HCT116 (cell line): ENCODE measurements at regions not wholly inside any gene's neighbourhood (a gene's known extent, or its start where the extent isn't known, plus 50 kb on each side); places are given as distances from the start of the nearest gene placed in this dataset.

Experiments used
- ATAC-seq: fragments of 200-7000 bp; cut with Tn5 transposase; 2 replicates; pipeline ENCODE4 v1.9.1; 2020; ENCODE audit warnings: mild to moderate bottlenecking, moderate library complexity
- BruUV-seq: library from RNA; stranded (reverse); fragments of 400-500 nt; replicated peaks from 2 replicates; lab custom pipeline; 2021; lab: Mats Ljungman, UMichigan
- CTCF ChIA-PET: fragments of 300-600 bp; sonication (Branson Sonifier 250); formaldehyde crosslinking; loops from one replicate; lab custom pipeline; 2021; ENCODE audit warnings: antibody characterized with exemption; lab: Charles Lee
- POLR2A ChIA-PET: fragments of 300-600, 350-600 bp; sonication (Branson Sonifier 250); formaldehyde crosslinking; loops from one replicate; lab custom pipeline; 2021; ENCODE audit warnings: antibody characterized with exemption; lab: Charles Lee
- RAD21 ChIA-PET, 2 experiments: fragments of 300-600 bp; sonication (Branson Sonifier 250); formaldehyde crosslinking; loops; one replicate each; lab custom pipeline; 2023; ENCODE audit warnings: low total read pairs in 2 of 2; ENCODE audit not compliant: uncharacterized antibody in 2 of 2, unreplicated experiment in 2 of 2, low non-redundant PET in 1 of 2; lab: Charles Lee
- DNase-seq: peaks from one replicate; pipeline ENCODE4 v3.0.0-alpha.2; 2010; ENCODE audit warnings: low read depth, low spot score
- H2AFZ ChIP-seq: fragments of 200-600 bp; shearing (Covaris generic), sonication (generic); 2 replicates; pipeline ENCODE4 v1.6.1; 2017; ENCODE audit warnings: low read depth, mixed run types, mixed read lengths, antibody characterized with exemption, low read length; ENCODE audit not compliant: poor library complexity, severe bottlenecking
- H3K27ac ChIP-seq: 2 replicates; pipeline ENCODE4 v1.5.1; 2012; ENCODE audit warnings: low read depth, low read length
- H3K27me3 ChIP-seq: fragments of 200-600 bp; sonication (generic); 2 replicates; pipeline ENCODE4 v1.6.1; 2016; ENCODE audit warnings: mixed run types, low read length, mixed read lengths; ENCODE audit not compliant: insufficient read depth
- H3K36me3 ChIP-seq, 2 experiments: fragments of 200-500 bp in 1 of 2; fragments of 200-600 bp in 1 of 2; sonication (Bioruptor generic) in 1 of 2; sonication (generic) in 1 of 2; 2 replicates each; pipeline versions ENCODE4 v1.5.1 to v1.6.1; 2014 to 2016; ENCODE audit warnings: low read length in 2 of 2, inconsistent platforms in 1 of 2, mixed read lengths in 1 of 2, mixed run types in 1 of 2; ENCODE audit not compliant: insufficient read depth in 2 of 2, control insufficient read depth in 1 of 2
- H3K4me1 ChIP-seq, 2 experiments: fragments of 200-600 bp in 1 of 2; sonication (generic) in 1 of 2; 2 replicates each; pipeline versions ENCODE4 v1.5.1 to v1.6.1; 2012 to 2017; ENCODE audit warnings: low read length in 2 of 2, inconsistent platforms in 1 of 2, mild to moderate bottlenecking in 1 of 2, mixed read lengths in 1 of 2, mixed run types in 1 of 2, moderate library complexity in 1 of 2; ENCODE audit not compliant: insufficient read depth in 2 of 2, control insufficient read depth in 1 of 2
- H3K4me2 ChIP-seq: fragments of 200-600 bp; sonication (generic); 2 replicates; pipeline ENCODE4 v1.6.1; 2017; ENCODE audit warnings: mixed run types, low read length, mixed read lengths
- H3K4me3 ChIP-seq, 2 experiments: fragments of 200-600 bp in 1 of 2; sonication (generic) in 1 of 2; replicated peaks in 1 of 2; 2 replicates each; pipeline ENCODE4 v1.5.1; 2011 to 2016; ENCODE audit warnings: low read length in 2 of 2, control low read depth in 1 of 2, low read depth in 1 of 2, mild to moderate bottlenecking in 1 of 2, mixed read lengths in 1 of 2, mixed run types in 1 of 2
- H3K79me2 ChIP-seq: fragments of 200-600 bp; sonication (generic); 2 replicates; pipeline ENCODE4 v1.6.1; 2017; ENCODE audit warnings: mild to moderate bottlenecking, mixed run types, low read length, moderate library complexity, mixed read lengths; ENCODE audit not compliant: insufficient read depth
- H3K9ac ChIP-seq: fragments of 200-600 bp; sonication (generic); 2 replicates; pipeline ENCODE4 v1.6.1; 2016; ENCODE audit warnings: low read length, mixed read lengths
- H3K9me2 ChIP-seq: fragments of 200-600 bp; sonication (generic), shearing (Covaris generic); 2 replicates; pipeline ENCODE4 v1.6.1; 2017; ENCODE audit warnings: mixed run types, mild to moderate bottlenecking, moderate library complexity; ENCODE audit not compliant: insufficient read depth
- H3K9me3 ChIP-seq, 2 experiments: fragments of 200-500 bp in 1 of 2; fragments of 200-600 bp in 1 of 2; sonication (Bioruptor generic) in 1 of 2; sonication (generic) in 1 of 2; 2 replicates each; pipeline ENCODE4 v1.6.1; 2014 to 2017; ENCODE audit warnings: low read length in 2 of 2, mixed read lengths in 2 of 2, inconsistent platforms in 1 of 2, low read depth in 1 of 2, mild to moderate bottlenecking in 1 of 2, mixed run types in 1 of 2, moderate library complexity in 1 of 2; ENCODE audit not compliant: control insufficient read depth in 1 of 2, insufficient read depth in 1 of 2
- H4K20me1 ChIP-seq: fragments of 200-600 bp; sonication (generic), shearing (Covaris generic); 2 replicates; pipeline ENCODE4 v1.6.1; 2017; ENCODE audit warnings: mixed run types, mild to moderate bottlenecking, moderate library complexity; ENCODE audit not compliant: insufficient read depth
- ATF3 ChIP-seq: IDR thresholded peaks from 2 replicates; pipeline ENCODE4 v1.6.1; 2012
- CBX3 ChIP-seq: IDR thresholded peaks from 2 replicates; pipeline ENCODE4 v1.6.1; 2012; ENCODE audit warnings: low read depth
- CEBPB ChIP-seq: IDR thresholded peaks from 2 replicates; pipeline ENCODE4 v1.6.1; 2012; ENCODE audit warnings: low read depth
- EGR1 ChIP-seq: IDR thresholded peaks from 2 replicates; pipeline ENCODE4 v1.6.1; 2012; ENCODE audit warnings: low read depth
- ELF1 ChIP-seq: IDR thresholded peaks from 2 replicates; pipeline ENCODE4 v1.6.1; 2012; ENCODE audit warnings: low read depth, borderline replicate concordance
- EZH2phosphoT487 ChIP-seq: fragments of 200-600 bp; IDR thresholded peaks from 2 replicates; pipeline ENCODE4 v1.6.1; 2018; ENCODE audit warnings: antibody characterized with exemption, borderline replicate concordance
- FOSL1 ChIP-seq: IDR thresholded peaks from 2 replicates; pipeline ENCODE4 v1.6.1; 2012; ENCODE audit warnings: low read depth
- JUND ChIP-seq: IDR thresholded peaks from 2 replicates; pipeline ENCODE4 v1.6.1; 2012
- MAX ChIP-seq: IDR thresholded peaks from 2 replicates; pipeline ENCODE4 v1.6.1; 2012
- POLR2A ChIP-seq: IDR thresholded peaks from 2 replicates; pipeline ENCODE4 v1.7.0; 2011; ENCODE audit warnings: borderline replicate concordance; ENCODE audit not compliant: insufficient read depth, insufficient read length; ENCODE audit errors: extremely low read depth
- POLR2AphosphoS5 ChIP-seq: IDR thresholded peaks from 2 replicates; pipeline ENCODE4 v1.6.1; 2011; ENCODE audit warnings: mild to moderate bottlenecking, low read depth, low read length, moderate library complexity
- RAD21 ChIP-seq: IDR thresholded peaks from 2 replicates; pipeline ENCODE4 v1.6.1; 2012; ENCODE audit warnings: low read depth, mild to moderate bottlenecking
- REST ChIP-seq: IDR thresholded peaks from 2 replicates; pipeline ENCODE4 v1.6.1; 2012; ENCODE audit warnings: low read depth
- SIN3A ChIP-seq: IDR thresholded peaks from 2 replicates; pipeline ENCODE4 v1.6.1; 2012; ENCODE audit warnings: low read depth
- SP1 ChIP-seq: IDR thresholded peaks from 2 replicates; pipeline ENCODE4 v1.6.1; 2012; ENCODE audit warnings: low read depth
- TCF7L2 ChIP-seq: IDR thresholded peaks from 2 replicates; pipeline ENCODE4 v1.7.0; 2011; ENCODE audit warnings: borderline replicate concordance, inconsistent platforms; ENCODE audit not compliant: insufficient read depth, insufficient read length; ENCODE audit errors: extremely low read depth
- YY1 ChIP-seq: IDR thresholded peaks from 2 replicates; pipeline ENCODE4 v1.6.1; 2011; ENCODE audit warnings: low read length, low read depth, moderate library complexity, mild to moderate bottlenecking; ENCODE audit not compliant: insufficient replicate concordance; ENCODE audit errors: extremely low read depth
- ZBTB33 ChIP-seq: IDR thresholded peaks from 2 replicates; pipeline ENCODE4 v1.6.1; 2011; ENCODE audit warnings: mild to moderate bottlenecking, low read length, moderate library complexity; ENCODE audit not compliant: insufficient replicate concordance; ENCODE audit errors: extremely low read depth
- ZFX ChIP-seq: fragments of 450-650 bp; IDR thresholded peaks from 2 replicates; pipeline ENCODE4 v1.6.1; 2017
- ZNF274 ChIP-seq: fragments of 200-500 bp; sonication (Bioruptor generic); IDR thresholded peaks from 2 replicates; pipeline ENCODE4 v1.6.1; 2014; ENCODE audit warnings: mild to moderate bottlenecking, low read depth, low read length, inconsistent platforms
- intact Hi-C: fragments of 100-400 bp; cut with micrococcal nuclease; formaldehyde crosslinking; loops from 2 replicates; pipeline ENCODE4 v1.10.0; 2022

GRCh38 chr5:4627131-4627530, 513.0 kb upstream of the ADAMTS16 start:
- no peak overlapping the region for H3K4me2 ChIP-seq
- no peak overlapping the region for H2AFZ ChIP-seq
- TF ChIP-seq ELF1 (no peak), SP1 (no peak), CBX3 (no peak), TCF7L2 (no peak), ZFX (no peak), JUND (no peak), MAX (no peak), EGR1 (no peak), CEBPB (no peak), ZNF274 (no peak), POLR2A (no peak), EZH2phosphoT487 (no peak), ATF3 (no peak), ZBTB33 (no peak), YY1 (no peak), REST (no peak), POLR2AphosphoS5 (no peak), RAD21 (no peak), FOSL1 (no peak), SIN3A (no peak)
- H3K4me3 ChIP-seq = no peak overlapping the region
- no peaks in the 10 kb centered on the region for H4K20me1 ChIP-seq
- ChIA-PET POLR2A (no interaction called here), RAD21 (no interaction called here), CTCF (no interaction called here)
- intact Hi-C loops = no loop called here
- H3K9me3 ChIP-seq = peaks cover 6 to 18% of the 10 kb centered on the region in 2 experiments; a peak in 2 of 4 replicates
- no peaks in the 10 kb centered on the region for H3K36me3 ChIP-seq
- DNase-seq = no peak
- no peaks in the 10 kb centered on the region for H3K4me1 ChIP-seq
- no TSS peak for BruUV-seq
- no peak overlapping the region for H3K9ac ChIP-seq
- no peaks in the 10 kb centered on the region for H3K27me3 ChIP-seq
- no peak for ATAC-seq
- no peak overlapping the region for H3K27ac ChIP-seq
- no peaks in the 10 kb centered on the region for H3K9me2 ChIP-seq
- H3K79me2 ChIP-seq = no peaks in the 10 kb centered on the region
